A673 (cell line): ENCODE measurements at regions not wholly inside any gene's neighbourhood (a gene's known extent, or its start where the extent isn't known, plus 50 kb on each side); places are given as distances from the start of the nearest gene placed in this dataset.

Source experiments
- EZH2 ChIP-seq: fragments of 200-600 bp; sonication (generic); IDR thresholded peaks from 2 replicates; pipeline ENCODE4 v1.6.1; 2017; ENCODE audit warnings: borderline replicate concordance, low read depth, mild to moderate bottlenecking, mixed read lengths, antibody characterized with exemption, low read length; ENCODE audit not compliant: poor library complexity, severe bottlenecking
- TF ChIP-seq, protein P1 (sequence below): fragments of 300-800, 200-600 bp; sonication (generic); conservative IDR thresholded peaks from 2 replicates; pipeline ENCODE4 v1.5.1; 2017; ENCODE audit warnings: low read depth, mild to moderate bottlenecking, antibody characterized with exemption, low read length, moderate library complexity, mixed read lengths

DNA sequence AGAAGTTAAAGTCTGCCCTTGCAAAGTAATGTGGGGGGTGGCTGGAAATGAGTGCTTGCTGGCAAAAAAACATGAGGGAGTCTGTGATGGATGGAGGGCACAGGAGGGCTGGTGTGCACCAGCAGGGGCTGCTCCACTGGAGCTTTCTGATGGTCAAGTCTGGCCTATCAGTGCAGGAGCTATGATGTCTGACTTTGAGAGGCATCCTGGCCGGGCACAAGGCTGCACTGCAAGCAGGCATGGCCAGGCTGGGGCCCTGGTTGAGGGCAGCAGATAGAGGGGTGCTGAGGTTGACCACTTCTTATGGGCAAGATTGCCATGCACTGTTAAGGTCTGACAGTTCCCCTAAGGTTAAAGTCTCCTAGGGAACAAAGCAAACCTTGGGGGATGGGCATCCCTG is 1140.2 kb downstream of the FAM133A start:
- no peak for TF ChIP-seq EZH2
- TF ChIP-seq, protein P1, sequence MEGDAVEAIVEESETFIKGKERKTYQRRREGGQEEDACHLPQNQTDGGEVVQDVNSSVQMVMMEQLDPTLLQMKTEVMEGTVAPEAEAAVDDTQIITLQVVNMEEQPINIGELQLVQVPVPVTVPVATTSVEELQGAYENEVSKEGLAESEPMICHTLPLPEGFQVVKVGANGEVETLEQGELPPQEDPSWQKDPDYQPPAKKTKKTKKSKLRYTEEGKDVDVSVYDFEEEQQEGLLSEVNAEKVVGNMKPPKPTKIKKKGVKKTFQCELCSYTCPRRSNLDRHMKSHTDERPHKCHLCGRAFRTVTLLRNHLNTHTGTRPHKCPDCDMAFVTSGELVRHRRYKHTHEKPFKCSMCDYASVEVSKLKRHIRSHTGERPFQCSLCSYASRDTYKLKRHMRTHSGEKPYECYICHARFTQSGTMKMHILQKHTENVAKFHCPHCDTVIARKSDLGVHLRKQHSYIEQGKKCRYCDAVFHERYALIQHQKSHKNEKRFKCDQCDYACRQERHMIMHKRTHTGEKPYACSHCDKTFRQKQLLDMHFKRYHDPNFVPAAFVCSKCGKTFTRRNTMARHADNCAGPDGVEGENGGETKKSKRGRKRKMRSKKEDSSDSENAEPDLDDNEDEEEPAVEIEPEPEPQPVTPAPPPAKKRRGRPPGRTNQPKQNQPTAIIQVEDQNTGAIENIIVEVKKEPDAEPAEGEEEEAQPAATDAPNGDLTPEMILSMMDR, result no peak
